HEK293 (cell line): ENCODE measurements at regions not wholly inside any gene's neighbourhood (a gene's known extent, or its start where the extent isn't known, plus 50 kb on each side); places are given as distances from the start of the nearest gene placed in this dataset.

Experiments
- CTCF ChIA-PET: fragments of 350-600 bp; formaldehyde crosslinking; extraction: SDS; loops from one replicate; lab custom pipeline; 2021; ENCODE audit warnings: antibody characterized with exemption; lab: Yijun Ruan, JAX
- POLR2A ChIA-PET: fragments of 300-600 bp; formaldehyde crosslinking; extraction: SDS; loops from one replicate; lab custom pipeline; 2020; ENCODE audit warnings: antibody characterized with exemption, inconsistent platforms; lab: Yijun Ruan, JAX
- H3K27ac ChIP-seq: fragments of 200-500 bp; sonication (Bioruptor generic); 2 replicates; pipeline ENCODE4 v1.5.1; 2014; ENCODE audit warnings: low read depth, low read length, control low read depth, inconsistent platforms; ENCODE audit errors: extremely low read depth
- H3K36me3 ChIP-seq, 2 experiments: fragments of 200-500 bp in 1 of 2; sonication (Bioruptor generic) in 1 of 2; 1 replicate in 1 of 2; 2 replicates in 1 of 2; pipeline ENCODE4 v1.5.1; 2014 to 2017; ENCODE audit warnings: inconsistent platforms in 2 of 2, low read length in 2 of 2; ENCODE audit not compliant: control insufficient read depth in 2 of 2, insufficient read depth in 1 of 2
- H3K4me1 ChIP-seq: fragments of 200-500 bp; sonication (Bioruptor generic); 2 replicates; pipeline ENCODE4 v1.5.1; 2014; ENCODE audit warnings: mild to moderate bottlenecking, low read length, inconsistent platforms; ENCODE audit not compliant: control insufficient read depth, insufficient read depth
- H3K4me3 ChIP-seq: 2 replicates; pipeline ENCODE4 v1.5.1; 2011; ENCODE audit warnings: low read depth, mild to moderate bottlenecking, control low read depth, low read length, moderate library complexity
- H3K9me3 ChIP-seq: fragments of 200-500 bp; sonication (Bioruptor generic); 2 replicates; pipeline ENCODE4 v1.5.1; 2014; ENCODE audit warnings: low read depth, low read length, inconsistent platforms; ENCODE audit not compliant: control insufficient read depth, insufficient read depth
- BCL11B ChIP-seq: fragments of 450-650 bp; formaldehyde crosslinking; IDR thresholded peaks from 2 replicates; pipeline ENCODE4 v1.5.1; 2016; ENCODE audit warnings: low read depth, missing biosample characterization, missing genetic modification characterization
- GLIS1 ChIP-seq: fragments of 450-650 bp; formaldehyde crosslinking; IDR thresholded peaks from 2 replicates; pipeline ENCODE4 v1.5.1; 2016; ENCODE audit warnings: missing biosample characterization, missing genetic modification characterization
- GLIS2 ChIP-seq: fragments of 450-650 bp; formaldehyde crosslinking; IDR thresholded peaks from 2 replicates; pipeline ENCODE4 v1.5.1; 2016; ENCODE audit warnings: missing biosample characterization, missing genetic modification characterization
- HOXA7 ChIP-seq: sonication (generic); formaldehyde crosslinking; IDR thresholded peaks from 2 replicates; pipeline ENCODE4 v1.8.1; 2022; ENCODE audit warnings: missing genetic modification reagents, borderline replicate concordance
- SETDB1 ChIP-seq: IDR thresholded peaks from one replicate; pipeline ENCODE4 v1.6.1; 2017; ENCODE audit warnings: mild to moderate bottlenecking, low read length, moderate library complexity, mixed read lengths; ENCODE audit not compliant: insufficient read length
- ZNF157 ChIP-seq: fragments of 450-650 bp; formaldehyde crosslinking; IDR thresholded peaks from 2 replicates; pipeline ENCODE4 v1.5.1; 2016; ENCODE audit warnings: missing biosample characterization, missing genetic modification characterization
- ZNF174 ChIP-seq: fragments of 450-650 bp; formaldehyde crosslinking; IDR thresholded peaks from 2 replicates; pipeline ENCODE4 v1.5.0; 2017; ENCODE audit warnings: missing biosample characterization, mild to moderate bottlenecking, missing genetic modification characterization
- ZNF19 ChIP-seq: fragments of 450-650 bp; formaldehyde crosslinking; IDR thresholded peaks from 2 replicates; pipeline ENCODE4; 2016; ENCODE audit warnings: missing biosample characterization, missing genetic modification characterization, low read depth
- ZNF274 ChIP-seq, 2 experiments: fragments of 200-500 bp in 1 of 2; fragments of 450-650 bp in 1 of 2; sonication (Bioruptor generic) in 1 of 2; formaldehyde crosslinking in 1 of 2; IDR thresholded peaks; 2 replicates each; pipeline versions ENCODE4 v1.5.1 to v1.6.1; 2014 to 2016; ENCODE audit warnings: borderline replicate concordance in 1 of 2, inconsistent platforms in 1 of 2, low read length in 1 of 2, missing biosample characterization in 1 of 2, missing genetic modification characterization in 1 of 2
- ZNF341 ChIP-seq: fragments of 450-650 bp; formaldehyde crosslinking; IDR thresholded peaks from 2 replicates; pipeline ENCODE4; 2016; ENCODE audit warnings: low read depth, missing biosample characterization, missing genetic modification characterization
- ZNF394 ChIP-seq: fragments of 450-650 bp; formaldehyde crosslinking; IDR thresholded peaks from 2 replicates; pipeline ENCODE4 v1.5.1; 2016; ENCODE audit warnings: missing biosample characterization, missing genetic modification characterization, mild to moderate bottlenecking, moderate library complexity, borderline replicate concordance
- ZNF426 ChIP-seq: fragments of 450-650 bp; formaldehyde crosslinking; IDR thresholded peaks from 2 replicates; pipeline ENCODE4 v1.5.1; 2017; ENCODE audit warnings: missing biosample characterization, missing genetic modification characterization, mild to moderate bottlenecking, inconsistent platforms, moderate library complexity
- ZNF521 ChIP-seq: fragments of 450-650 bp; formaldehyde crosslinking; IDR thresholded peaks from 2 replicates; pipeline ENCODE4 v1.5.1; 2017; ENCODE audit warnings: missing biosample characterization, mild to moderate bottlenecking, missing genetic modification characterization
- ZNF629 ChIP-seq: fragments of 450-650 bp; formaldehyde crosslinking; IDR thresholded peaks from 2 replicates; pipeline ENCODE4 v1.5.1; 2017; ENCODE audit warnings: missing biosample characterization, missing genetic modification characterization
- ZNF658 ChIP-seq: fragments of 450-650 bp; formaldehyde crosslinking; IDR thresholded peaks from 2 replicates; pipeline ENCODE4; 2016; ENCODE audit warnings: missing biosample characterization, missing genetic modification characterization
- ZNF660 ChIP-seq: fragments of 450-650 bp; IDR thresholded peaks from 2 replicates; pipeline ENCODE4 v1.5.1; 2018; ENCODE audit warnings: missing biosample characterization, mild to moderate bottlenecking, missing genetic modification characterization
- ZNF664 ChIP-seq: fragments of 450-650 bp; formaldehyde crosslinking; IDR thresholded peaks from 2 replicates; pipeline ENCODE4 v1.5.1; 2016; ENCODE audit warnings: missing biosample characterization, missing genetic modification characterization
- ZNF792 ChIP-seq: fragments of 450-650 bp; formaldehyde crosslinking; IDR thresholded peaks from 2 replicates; pipeline ENCODE4 v1.5.1; 2016; ENCODE audit warnings: missing biosample characterization, missing genetic modification characterization
- ZSCAN16 ChIP-seq: fragments of 450-650 bp; formaldehyde crosslinking; IDR thresholded peaks from 2 replicates; pipeline ENCODE4 v1.5.1; 2016; ENCODE audit warnings: missing biosample characterization, missing genetic modification characterization
- TF ChIP-seq, protein P1 (sequence below): fragments of 450-650 bp; formaldehyde crosslinking; IDR thresholded peaks from 2 replicates; pipeline ENCODE4 v1.5.1; 2016; ENCODE audit warnings: missing biosample characterization, missing genetic modification characterization
- TF ChIP-seq, protein P2 (sequence below): fragments of 450-650 bp; formaldehyde crosslinking; IDR thresholded peaks from 2 replicates; pipeline ENCODE4 v1.5.1; 2016; ENCODE audit warnings: missing biosample characterization, missing genetic modification characterization
- TF ChIP-seq, protein P3 (sequence below): IDR thresholded peaks from 2 replicates; pipeline ENCODE4 v1.6.1; 2011; ENCODE audit warnings: mild to moderate bottlenecking, low read depth, low read length, borderline replicate concordance
- TF ChIP-seq, protein P4 (sequence below): fragments of 450-650 bp; formaldehyde crosslinking; IDR thresholded peaks from 2 replicates; pipeline ENCODE4; 2016; ENCODE audit warnings: missing biosample characterization, missing genetic modification characterization

DNA sequence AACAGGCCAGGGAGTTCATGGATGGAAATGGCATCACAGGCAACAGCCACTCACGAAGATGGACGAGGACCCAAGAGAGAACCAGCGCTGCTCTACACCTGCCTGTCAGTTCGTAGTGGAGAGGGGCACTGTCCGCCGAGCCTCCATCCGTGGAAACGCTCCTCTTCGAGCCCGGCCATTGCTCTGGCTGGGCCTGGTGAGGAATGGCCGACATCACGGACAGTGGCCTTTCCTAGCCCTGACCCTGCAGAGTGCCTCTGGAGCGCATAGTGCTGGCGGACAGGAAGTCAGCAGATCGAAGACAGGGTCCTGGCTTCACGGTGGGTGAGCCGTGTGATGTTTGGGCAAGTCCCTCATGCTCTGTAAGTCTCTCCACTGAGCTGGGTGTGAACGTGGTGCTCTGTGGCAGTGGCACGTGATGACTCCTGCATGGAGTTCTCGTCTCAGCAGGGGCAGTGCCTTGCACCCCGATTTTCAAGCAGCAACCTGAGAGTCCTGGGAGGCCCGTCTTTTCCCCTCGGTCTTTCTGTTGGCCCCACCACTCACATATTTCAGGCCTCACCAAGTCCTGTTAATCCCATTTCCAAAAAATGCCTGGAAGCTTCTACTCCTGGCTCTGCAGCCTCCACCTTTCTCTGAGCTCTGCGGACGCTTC lies 214.4 kb downstream of the ERMARD start:
- H3K4me1 ChIP-seq = no peaks in the 10 kb centered on the region
- no peaks in the 10 kb centered on the region for H3K9me3 ChIP-seq
- TF ChIP-seq ZNF658 (tag by site-specific recombination) = no peak
- no peak for TF ChIP-seq ZSCAN16 (tag by site-specific recombination)
- TF ChIP-seq ZNF341 (tag by site-specific recombination) = no peak
- ChIA-PET POLR2A (no interaction called here), CTCF (no interaction called here)
- H3K4me3 ChIP-seq = no peak overlapping the region
- H3K27ac ChIP-seq = no peak overlapping the region
- no peaks in the 10 kb centered on the region for H3K36me3 ChIP-seq

DNA sequence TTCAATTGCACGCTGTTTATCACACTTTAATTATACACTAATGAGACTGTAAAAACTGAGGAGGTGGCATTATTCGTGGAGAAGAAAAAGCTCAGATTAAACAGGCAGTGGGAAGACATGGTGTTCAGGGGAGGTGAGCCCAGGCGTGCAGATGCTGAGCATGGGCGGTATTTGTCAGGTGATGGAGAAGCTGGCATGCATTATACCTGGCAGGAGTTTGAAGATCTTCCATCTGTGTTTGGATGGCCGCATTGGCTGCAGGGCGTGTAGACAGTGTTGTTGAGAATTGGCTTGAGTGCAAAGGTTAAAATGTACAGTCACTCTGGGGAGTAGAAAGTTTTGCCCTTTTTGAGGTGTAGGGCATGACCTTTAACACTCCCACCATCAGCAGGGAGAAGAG lies 213.8 kb downstream of the ERMARD start:
- POLR2A ChIA-PET = no interaction called here
- CTCF ChIA-PET = no interaction called here

DNA sequence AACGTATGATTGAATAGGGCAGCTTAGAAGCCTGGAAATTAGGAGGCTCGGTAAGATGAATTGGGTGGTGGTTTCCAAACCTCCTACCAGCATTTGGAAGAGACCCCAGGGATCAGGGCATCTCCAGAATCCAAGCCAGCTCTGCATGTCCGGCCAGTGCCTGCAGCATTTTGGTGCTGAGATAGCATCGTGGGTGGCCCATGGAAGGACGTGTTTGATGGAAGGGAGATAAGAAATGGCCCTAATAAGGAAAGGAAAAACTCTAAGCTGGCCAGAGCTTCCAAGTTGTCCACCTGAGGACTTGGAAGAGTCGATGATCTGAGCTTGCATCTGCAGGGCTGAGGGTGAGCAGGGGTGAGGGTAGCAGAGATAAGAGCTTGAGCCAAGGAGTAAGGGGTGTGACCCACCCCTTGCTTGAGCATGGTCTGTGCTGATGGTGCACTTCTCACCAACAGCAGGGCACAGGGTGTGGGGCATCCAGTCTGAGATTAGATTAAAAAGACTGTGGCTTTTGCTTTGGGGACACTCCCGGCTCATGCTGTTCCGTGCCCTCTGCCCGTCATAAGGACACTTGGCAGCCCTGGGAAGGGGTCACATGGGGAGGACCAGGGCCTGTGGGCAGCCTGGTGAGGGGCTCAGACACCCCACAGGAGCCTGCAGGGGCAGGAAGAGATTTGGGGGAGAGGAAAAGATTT lies 213.2 kb downstream of the ERMARD start:
- no peak overlapping the region for H3K4me3 ChIP-seq
- no peaks in the 10 kb centered on the region for H3K36me3 ChIP-seq
- ChIA-PET CTCF (no interaction called here), POLR2A (no interaction called here)
- H3K27ac ChIP-seq = no peak overlapping the region
- H3K4me1 ChIP-seq = no peaks in the 10 kb centered on the region
- no peaks in the 10 kb centered on the region for H3K9me3 ChIP-seq
- TF ChIP-seq, protein P1, sequence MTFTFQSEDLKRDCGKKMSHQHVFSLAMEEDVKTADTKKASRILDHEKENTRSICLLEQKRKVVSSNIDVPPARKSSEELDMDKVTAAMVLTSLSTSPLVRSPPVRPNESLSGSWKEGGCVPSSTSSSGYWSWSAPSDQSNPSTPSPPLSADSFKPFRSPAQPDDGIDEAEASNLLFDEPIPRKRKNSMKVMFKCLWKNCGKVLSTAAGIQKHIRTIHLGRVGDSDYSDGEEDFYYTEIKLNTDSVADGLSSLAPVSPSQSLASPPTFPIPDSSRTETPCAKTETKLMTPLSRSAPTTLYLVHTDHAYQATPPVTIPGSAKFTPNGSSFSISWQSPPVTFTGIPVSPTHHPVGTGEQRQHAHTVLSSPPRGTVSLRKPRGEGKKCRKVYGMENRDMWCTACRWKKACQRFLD (tag by site-specific recombination) = no peak
- no peak for TF ChIP-seq ZNF660 (tag by site-specific recombination)
- TF ChIP-seq, protein P2, sequence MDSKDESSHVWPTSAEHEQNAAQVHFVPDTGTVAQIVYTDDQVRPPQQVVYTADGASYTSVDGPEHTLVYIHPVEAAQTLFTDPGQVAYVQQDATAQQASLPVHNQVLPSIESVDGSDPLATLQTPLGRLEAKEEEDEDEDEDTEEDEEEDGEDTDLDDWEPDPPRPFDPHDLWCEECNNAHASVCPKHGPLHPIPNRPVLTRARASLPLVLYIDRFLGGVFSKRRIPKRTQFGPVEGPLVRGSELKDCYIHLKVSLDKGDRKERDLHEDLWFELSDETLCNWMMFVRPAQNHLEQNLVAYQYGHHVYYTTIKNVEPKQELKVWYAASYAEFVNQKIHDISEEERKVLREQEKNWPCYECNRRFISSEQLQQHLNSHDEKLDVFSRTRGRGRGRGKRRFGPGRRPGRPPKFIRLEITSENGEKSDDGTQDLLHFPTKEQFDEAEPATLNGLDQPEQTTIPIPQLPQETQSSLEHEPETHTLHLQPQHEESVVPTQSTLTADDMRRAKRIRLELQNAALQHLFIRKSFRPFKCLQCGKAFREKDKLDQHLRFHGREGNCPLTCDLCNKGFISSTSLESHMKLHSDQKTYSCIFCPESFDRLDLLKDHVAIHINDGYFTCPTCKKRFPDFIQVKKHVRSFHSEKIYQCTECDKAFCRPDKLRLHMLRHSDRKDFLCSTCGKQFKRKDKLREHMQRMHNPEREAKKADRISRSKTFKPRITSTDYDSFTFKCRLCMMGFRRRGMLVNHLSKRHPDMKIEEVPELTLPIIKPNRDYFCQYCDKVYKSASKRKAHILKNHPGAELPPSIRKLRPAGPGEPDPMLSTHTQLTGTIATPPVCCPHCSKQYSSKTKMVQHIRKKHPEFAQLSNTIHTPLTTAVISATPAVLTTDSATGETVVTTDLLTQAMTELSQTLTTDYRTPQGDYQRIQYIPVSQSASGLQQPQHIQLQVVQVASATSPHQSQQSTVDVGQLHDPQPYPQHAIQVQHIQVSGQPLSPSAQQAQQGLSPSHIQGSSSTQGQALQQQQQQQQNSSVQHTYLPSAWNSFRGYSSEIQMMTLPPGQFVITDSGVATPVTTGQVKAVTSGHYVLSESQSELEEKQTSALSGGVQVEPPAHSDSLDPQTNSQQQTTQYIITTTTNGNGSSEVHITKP (tag by site-specific recombination) = no peak
- no peak for TF ChIP-seq BCL11B (tag by site-specific recombination)
- TF ChIP-seq GLIS2 = no peak
- no peak for TF ChIP-seq HOXA7 (CRISPR knock-in tag)
- no peak for TF ChIP-seq ZNF174 (tag by site-specific recombination)
- TF ChIP-seq, protein P3, sequence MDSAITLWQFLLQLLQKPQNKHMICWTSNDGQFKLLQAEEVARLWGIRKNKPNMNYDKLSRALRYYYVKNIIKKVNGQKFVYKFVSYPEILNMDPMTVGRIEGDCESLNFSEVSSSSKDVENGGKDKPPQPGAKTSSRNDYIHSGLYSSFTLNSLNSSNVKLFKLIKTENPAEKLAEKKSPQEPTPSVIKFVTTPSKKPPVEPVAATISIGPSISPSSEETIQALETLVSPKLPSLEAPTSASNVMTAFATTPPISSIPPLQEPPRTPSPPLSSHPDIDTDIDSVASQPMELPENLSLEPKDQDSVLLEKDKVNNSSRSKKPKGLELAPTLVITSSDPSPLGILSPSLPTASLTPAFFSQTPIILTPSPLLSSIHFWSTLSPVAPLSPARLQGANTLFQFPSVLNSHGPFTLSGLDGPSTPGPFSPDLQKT = no peak
- TF ChIP-seq, protein P4, sequence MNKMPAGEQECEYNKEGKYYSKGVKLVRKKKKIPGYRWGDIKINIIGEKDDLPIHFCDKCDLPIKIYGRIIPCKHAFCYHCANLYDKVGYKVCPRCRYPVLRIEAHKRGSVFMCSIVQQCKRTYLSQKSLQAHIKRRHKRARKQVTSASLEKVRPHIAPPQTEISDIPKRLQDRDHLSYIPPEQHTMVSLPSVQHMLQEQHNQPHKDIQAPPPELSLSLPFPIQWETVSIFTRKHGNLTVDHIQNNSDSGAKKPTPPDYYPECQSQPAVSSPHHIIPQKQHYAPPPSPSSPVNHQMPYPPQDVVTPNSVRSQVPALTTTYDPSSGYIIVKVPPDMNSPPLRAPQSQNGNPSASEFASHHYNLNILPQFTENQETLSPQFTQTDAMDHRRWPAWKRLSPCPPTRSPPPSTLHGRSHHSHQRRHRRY = no peak
- TF ChIP-seq ZNF426 = no peak
- TF ChIP-seq ZNF792 (tag by site-specific recombination) = no peak
- no peak for TF ChIP-seq ZNF19 (tag by site-specific recombination)
- no peak for TF ChIP-seq ZNF664
- TF ChIP-seq ZNF274 (IDR thresholded peaks at IDR 0.05; ENCODE audit: low read length) = no peak
- TF ChIP-seq ZNF274 (tag by site-specific recombination; IDR thresholded peaks at IDR 0.05; ENCODE audit: borderline replicate concordance) = no peak
- no peak for TF ChIP-seq ZNF629 (tag by site-specific recombination)
- TF ChIP-seq ZNF521 (tag by site-specific recombination) = no peak
- no peak for TF ChIP-seq SETDB1
- no peak for TF ChIP-seq ZNF394 (tag by site-specific recombination)

More for the DNA sequence above, 213.8 kb downstream of the ERMARD start:
- no peaks in the 10 kb centered on the region for H3K4me1 ChIP-seq
- H3K9me3 ChIP-seq = no peaks in the 10 kb centered on the region
- TF ChIP-seq GLIS1 (no peak), ZNF157 (tag by site-specific recombination) (no peak)
- TF ChIP-seq, all 188 proteins: peak for 0
- Histone ChIP-seq H3K36me3 (no peaks in the 10 kb centered on the region), H3K27ac (no peak overlapping the region), H3K4me3 (no peak overlapping the region)
